GM04503 (cell line): ENCODE measurements at regions not wholly inside any gene's neighbourhood (a gene's known extent, or its start where the extent isn't known, plus 50 kb on each side); places are given as distances from the start of the nearest gene placed in this dataset.

Experiments
- DNase-seq: peaks from one replicate; pipeline ENCODE4 v3.0.0-alpha.2; 2012; ENCODE audit warnings: low read depth

DNA sequence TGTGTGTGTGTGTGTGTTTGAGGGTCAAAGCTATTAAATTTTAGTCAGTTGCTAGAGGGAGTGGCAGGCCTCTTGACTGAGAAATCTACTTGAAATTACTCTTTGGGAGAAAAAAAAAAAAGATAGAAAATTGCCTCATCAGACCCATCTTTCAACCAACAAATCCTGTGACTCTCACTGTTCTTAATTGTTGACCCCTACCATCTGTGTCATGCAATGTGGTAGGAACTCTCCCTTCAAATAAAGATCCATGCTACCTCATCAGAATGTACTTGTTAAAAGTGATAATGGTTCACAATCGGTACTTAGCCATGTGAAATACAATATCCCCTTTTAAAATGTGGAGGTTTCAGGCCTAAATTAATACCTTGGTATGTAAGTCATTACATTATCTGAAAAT lies 670.8 kb upstream of the FANCL start:
- DNase-seq: no peak

DNA sequence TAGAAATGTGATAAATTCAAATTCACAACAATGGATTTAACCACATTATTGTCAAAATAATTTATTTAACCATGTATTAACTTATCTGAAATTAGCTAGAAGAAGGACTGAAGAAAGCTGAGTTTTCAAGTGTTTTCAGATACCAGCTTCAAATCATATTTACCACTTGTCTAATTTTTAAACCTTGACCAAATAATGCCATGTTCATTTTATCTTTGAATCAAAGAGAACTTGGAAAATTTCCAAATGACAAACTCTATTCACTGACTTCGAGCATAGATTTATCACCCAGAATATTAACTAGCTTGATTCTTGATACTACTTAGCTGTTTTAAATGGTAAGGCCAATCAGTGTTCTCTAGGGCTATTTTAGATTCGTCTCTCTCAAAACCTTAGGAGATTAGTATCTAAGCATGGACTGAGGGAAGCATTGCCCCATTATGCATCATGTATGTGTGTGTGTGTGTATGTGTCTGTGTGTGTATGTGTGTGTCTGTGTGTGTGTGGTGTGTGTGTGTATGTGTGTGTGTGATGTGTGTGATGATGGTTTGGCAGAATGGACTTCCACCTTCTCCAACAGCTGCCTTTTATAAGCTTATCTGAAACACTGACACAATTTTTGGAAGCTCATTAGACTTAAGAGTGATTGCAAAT lies 667.5 kb upstream of the FANCL start:
- no peak for DNase-seq

DNA sequence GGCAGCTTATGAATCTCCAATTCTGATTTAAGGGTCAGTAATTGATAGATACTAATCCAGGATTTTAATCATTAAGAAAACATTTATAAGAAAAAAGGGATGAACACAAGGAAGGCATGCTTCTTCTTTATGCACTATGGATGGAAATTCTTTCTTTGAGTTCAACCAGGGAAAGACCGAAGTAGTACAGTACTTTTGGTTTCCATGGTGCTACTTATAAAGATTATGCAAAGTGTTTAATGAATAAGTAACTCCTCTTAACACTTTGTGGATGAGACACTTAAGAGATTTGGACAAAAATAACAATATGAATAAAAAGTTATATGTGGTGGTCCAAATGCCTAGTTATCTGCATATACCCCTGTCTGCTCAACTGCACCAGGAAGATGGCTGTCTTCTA lies 666.5 kb upstream of the FANCL start:
- DNase-seq: no peak

DNA sequence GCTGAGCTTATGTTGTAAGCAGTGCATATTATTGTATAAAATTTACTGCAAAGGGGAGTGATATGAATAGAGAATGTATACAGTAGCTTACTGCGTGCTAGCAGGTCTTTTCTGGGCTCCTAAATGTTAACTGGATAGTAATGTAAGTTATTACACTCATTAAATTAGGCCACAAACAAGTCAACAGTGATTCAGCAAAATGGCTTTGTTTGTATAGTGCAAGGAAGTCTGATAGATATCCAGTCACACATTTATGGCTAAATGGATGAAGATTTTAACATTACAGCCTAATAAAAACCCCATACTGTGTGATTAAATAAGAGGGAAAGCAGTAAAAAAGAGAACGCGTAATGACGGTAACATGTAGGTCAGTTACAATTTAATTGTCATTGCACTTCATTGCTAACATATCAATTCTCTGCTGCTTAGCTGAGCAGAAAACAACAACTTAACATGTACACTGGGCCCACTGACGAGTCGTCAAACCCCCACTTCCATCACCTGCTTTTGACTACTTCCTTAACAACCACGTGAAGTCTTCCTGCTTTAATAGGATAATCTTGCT lies 665.0 kb upstream of the FANCL start:
- no peak for DNase-seq

DNA sequence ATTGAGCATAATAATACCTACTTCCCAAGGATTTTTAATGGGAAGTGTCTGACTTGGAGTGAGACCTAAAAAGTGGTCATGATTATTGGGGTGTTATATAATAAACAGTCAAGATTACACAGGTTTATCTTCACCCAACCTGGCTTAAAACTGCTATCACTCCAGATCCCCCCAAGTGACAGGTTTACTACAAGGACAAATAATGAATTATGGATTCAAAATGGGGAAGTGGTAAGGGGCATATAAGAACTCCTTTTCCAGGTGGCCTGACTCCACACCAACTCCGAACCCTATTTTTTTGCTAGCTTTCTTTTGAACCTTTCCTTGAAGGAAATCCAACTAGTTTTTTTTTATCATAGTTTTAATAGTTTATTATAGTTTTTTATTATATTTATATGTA lies 663.0 kb upstream of the FANCL start:
- DNase-seq: no peak

DNA sequence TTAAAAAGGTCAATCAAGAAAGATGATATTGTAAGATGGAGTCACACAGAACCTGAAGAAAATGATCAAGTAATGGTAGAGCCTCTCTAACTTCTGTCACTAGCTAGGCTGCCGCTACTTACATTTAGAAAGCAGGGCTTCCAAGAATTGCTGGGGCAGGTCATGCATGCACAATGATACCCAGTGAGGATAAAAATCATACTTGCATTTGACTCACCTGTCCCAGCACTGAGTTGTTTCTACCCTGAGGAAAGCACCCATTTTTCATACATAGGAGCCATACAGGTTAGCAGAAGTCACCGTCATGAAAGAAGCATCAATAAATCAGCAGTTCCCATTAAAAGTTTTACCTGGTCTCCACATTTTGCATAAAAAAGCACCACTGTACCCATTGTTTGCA lies 662.3 kb upstream of the FANCL start:
- no peak for DNase-seq

DNA sequence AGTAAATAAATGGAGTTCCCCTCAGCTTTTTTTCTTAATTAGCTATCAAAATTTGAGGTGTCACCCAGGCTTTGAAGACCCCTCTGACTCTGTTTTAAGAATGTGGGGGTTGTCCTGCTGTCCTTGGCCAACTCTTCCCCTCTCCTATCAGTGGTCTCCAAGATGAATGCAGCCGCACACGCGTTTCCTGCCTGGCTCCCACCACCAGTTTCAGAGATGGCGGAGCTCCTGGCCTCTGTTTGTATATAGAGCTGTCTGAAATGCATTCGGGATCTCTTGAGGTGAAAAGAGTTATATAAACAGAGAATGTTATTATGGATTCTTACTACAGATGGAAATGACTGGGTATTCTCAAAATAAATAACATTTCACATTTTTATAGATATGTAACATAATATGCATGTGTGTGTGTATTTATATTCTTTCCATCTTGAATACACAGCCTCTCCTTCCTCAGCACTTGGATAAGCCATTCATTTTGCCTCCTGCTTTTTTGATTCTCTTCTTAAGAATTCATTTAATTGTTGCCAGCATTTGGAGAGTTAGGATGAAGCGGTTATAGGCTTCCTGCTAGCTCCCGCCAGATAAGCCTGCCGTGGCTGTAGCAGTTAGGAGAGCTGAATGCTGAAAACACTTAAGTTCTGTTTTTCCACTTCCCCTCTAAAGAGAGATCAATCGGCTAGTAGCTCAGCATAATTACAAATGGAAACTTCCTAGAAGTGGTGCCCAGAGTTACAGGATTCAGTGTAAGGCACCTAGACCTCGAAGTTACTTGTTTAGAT lies 659.3 kb upstream of the FANCL start:
- DNase-seq: no peak

DNA sequence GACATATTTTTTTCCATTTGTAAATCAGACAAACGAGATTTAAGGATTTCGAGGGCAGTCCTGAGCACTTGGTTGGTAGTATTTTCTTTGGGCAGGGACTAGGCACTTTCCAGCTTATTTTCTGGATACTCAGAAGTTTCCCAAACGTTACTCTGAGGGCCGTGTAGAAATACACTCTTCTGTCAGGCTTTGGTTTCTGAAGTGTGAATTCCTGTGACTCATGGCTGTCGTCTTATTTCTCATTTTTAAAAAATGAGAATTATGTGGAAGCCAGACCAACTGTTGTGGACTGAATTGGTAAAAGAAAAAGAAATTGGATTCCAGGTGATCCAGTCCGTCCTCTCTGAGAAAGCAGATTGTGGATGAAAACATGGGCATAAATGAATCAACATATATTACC lies 658.6 kb upstream of the FANCL start:
- DNase-seq: no peak

DNA sequence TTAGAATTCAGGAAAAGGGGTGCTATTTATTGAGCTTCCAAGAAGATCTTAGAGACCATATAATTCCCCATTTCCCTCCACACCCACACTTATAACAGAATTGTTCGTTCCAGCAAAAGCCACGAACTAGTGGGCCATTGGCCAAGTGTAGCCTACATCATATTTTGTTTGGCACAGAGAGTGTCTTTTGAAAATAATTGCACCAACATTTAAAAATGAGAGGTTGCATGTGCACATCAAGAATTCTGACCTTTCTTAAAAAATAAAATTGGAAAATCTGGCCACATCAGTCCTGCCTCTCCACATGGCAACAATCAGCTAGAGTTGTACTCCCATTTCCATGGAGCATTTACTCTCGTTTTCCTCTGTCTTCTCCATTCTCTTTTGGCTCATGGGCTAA lies 655.5 kb upstream of the FANCL start:
- DNase-seq: no peak

DNA sequence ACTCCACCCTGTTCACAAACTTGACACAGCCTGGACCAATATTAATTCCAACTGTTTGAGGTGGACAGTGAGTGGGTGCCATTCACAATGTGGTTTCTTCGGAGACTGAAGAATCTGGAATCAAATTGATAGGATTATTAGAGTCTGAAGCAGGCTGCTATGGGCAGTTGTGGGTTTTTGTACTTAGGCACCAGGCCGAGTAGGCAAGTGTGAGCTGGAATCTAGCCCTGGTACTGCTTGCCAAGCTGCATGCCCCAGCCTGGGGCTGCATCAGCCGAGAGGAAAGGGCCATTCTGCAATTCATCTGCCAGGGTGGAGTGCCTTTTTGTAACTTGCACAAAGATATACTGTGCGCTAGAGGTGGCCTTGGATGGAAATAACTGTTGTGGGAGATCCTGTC lies 654.7 kb upstream of the FANCL start:
- no peak for DNase-seq

DNA sequence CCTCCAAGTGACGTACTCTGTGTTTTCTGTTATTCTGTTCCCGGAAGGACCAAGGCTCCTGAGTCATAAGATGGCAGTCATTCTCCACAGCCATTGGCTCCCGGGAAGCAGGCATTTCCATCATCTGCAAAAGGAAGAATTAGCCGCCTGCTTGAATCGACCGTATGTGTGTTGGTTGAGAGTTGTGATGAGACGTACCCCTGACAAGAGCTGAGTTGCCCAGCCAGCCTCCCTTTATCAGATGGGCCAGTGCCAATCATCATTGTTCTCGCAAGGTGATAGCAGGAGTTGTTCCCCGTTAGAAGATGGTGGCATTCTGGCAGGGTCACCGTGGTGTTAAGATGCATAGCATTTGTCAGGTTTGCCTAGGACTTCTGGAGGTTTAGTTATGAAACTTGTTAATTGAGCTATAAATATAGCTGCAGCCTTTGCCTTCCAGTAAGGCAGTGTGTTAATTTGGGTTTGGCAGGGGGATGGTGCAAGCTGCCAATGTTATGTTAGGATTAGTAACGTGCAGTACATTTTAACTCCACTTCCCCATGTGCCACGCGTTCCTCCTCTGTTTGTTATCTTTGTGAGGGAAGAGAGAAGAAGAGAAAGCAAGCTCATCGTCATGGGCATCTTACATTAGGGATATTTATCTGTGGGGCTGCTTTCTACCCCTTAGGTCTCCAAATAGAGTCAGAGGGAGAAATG lies 652.7 kb upstream of the FANCL start:
- DNase-seq: no peak

DNA sequence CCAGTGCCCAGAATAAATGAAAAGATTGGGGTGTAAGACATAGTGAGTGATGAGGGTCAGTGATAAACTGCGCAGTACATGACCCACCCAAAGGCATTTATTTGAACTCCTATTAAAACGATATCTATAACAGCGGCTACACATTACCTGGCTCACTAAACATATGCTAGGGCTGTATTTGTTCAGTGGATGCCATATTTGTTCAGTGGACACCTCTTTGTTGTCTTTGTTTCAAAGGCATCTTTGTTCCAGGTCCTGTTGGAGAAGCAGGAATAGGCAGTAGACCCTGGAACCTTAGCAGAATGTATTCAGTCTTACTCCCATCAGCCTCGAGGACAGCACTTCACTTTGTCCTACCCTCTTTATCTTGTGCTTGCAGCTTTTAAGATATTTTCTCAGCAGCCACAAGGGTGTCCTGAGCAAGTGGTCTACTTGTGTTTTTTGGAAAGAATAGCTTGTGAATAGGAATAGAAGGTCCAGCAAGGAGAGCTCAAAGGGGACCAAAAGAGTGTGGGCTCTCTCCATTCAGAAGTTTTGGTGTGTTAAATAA lies 650.8 kb upstream of the FANCL start:
- DNase-seq: no peak

DNA sequence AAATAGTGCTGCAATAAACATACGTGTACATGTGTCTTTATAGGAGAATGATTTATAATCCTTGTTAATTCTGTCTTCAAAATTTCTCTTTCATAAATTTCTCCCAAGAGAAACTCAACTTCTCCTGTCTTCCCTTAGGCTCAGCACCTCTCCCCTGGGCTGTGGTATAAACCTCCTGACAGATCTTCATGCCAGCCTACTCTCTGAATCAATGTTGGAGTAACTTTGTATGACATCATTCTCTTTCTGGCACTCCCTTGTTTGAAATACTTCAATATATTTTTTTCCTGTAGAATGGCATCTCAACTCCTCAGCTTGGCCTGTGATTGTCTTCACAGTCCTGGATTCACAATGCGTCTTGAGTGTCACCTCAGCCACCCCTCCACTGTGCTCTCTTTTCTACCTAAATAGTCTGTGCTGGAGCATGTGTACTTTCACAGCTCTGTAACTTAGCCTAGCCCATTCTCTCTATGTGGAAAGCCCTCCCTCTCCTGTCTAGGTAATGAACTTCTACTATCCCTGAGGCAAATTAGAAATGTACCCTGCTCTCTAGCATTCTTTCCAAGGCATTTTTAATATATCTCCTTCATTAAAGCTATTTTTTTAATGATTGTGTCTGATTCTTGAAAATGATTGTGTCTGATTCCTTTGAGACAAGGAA lies 649.9 kb upstream of the FANCL start:
- no peak for DNase-seq

DNA sequence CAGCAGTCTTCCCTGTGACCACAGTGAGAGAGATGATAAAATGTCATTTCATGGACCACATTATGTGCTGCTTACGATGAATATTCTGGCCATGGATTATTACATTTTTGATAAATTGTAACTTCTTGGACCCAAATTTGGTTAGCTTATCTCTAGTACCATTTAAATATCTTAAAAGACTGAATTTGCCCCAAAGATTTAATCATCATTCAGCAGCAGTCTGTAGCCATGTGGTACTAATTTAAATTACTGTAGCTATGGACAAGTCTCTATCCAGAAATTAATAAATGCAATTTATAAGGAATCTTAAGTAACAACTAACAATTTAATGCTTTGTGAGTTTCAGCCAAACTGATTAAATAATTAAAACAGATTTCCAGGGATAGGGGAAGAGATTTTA lies 644.9 kb upstream of the FANCL start:
- no peak for DNase-seq

DNA sequence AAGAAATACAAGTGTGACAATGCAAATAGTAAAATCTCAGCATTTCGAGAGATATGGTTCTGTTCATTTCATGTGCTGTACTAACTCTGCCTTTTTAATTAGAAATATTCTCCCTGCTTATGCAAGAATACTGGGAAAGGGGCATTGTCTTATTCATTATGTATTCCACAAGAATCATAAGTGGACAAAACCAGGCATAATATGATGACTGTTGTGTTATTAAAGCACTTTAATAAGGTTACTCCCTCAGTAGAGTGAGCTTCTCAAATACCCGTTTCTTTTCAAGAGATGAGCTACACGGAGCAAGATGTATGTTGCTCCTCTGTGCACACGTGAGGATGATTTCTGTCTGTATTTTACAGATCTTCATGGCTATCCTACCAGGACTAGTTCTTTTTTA lies 638.7 kb upstream of the FANCL start:
- DNase-seq: no peak

DNA sequence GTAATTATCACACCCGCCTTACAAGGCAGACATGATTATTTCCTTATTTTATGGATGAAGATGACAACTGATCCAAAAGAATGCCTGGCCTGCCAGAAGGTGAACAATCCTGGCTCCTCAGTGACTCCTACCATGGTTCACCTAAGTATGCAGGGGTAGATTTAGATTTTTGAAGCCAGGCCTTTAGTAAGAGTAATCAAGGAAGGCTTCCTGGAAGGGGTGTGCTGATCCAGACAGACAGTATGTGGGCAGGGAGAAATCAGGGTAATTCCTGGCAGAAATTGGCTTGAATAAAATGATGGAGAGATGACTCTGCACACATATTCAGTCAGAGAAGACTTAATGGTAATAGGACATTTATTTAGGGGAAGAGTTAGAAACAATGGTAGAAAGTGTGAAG lies 637.7 kb upstream of the FANCL start:
- DNase-seq: no peak

DNA sequence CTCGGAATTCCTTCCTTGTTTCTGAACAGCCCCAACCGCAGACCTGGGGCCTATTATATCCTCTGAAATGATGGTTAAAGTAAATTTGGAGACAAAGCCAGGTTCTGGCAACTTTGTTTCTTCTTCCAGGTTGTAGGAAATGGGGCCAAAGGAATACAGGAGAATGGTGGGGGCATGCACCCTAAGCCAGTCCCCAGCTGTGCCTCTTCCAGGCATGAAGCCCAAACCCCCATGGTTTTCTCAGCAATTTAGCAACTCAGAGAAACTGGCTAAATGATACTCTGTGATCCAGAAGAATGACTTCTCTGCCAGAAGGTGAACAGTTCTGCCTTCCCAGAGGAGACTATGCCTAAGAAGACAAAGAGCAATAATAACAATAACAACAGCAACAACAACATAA lies 635.0 kb upstream of the FANCL start:
- no peak for DNase-seq

DNA sequence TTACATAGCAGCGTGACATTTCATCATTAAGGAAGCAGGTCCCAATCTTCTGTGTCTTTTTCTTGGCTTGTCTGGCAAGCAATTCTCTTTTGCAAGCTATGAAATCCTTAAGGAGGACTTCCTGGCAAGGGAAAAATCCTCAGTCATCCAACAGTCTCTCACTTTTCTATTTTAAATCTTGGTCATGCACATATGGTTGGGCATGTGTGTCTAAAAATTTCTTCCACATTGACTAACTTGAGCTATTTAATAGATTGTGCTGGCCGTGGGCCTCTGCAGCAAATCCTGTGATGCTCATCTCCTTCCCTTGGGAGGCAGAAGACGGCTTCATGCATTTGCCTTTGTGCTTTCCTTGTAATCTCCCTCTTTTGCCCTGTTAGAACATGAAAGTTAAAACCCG lies 634.3 kb upstream of the FANCL start:
- DNase-seq: no peak

DNA sequence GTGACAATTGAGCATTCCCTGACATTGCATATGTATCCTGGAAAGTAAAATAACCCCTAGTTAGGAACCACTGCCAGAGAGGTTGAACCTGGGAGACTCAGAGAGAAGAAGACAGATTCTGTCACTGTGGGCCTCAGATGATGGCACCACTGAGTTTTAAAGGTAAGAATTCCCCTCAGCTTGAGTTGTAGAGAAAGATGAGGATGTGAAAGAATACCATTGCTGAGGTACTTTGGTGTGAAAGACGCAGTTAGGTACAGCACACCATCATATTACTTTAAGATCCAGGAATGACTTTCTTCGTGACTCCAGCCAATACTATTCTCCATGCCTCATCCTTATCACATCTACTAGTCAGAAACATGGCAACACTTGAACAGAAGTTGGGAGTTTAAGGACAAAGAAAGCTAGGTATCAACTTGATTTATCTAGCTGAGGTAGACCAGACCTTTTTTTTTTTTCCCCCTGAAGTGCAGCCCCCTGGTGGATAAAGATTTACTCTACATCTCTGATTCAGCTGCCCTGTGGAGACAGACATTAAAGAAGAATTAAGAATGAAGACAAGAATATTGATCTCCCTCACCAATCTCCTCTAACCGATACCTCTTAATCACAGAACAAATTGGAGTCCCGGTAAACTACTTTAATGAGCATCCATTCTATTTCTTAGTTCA lies 630.5 kb upstream of the FANCL start:
- DNase-seq: no peak

DNA sequence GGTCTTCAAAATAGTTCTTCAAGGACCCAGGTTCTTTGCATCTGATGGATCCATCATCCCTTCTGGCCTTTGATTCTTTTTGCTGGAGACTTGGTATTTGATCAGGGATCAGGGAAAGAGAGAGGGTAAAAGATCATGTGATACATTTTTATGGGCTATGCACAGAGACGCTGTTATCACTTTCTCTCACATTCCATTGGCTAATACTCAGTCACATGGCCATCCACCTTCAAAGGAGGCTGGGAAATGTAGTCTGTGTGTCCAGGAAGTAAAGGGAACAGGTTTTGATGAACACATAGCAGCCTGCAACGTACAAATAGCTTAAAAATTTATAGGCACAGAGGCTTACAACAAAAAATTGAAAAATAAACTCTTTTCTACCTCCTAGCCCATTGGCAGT lies 629.6 kb upstream of the FANCL start:
- no peak for DNase-seq

DNA sequence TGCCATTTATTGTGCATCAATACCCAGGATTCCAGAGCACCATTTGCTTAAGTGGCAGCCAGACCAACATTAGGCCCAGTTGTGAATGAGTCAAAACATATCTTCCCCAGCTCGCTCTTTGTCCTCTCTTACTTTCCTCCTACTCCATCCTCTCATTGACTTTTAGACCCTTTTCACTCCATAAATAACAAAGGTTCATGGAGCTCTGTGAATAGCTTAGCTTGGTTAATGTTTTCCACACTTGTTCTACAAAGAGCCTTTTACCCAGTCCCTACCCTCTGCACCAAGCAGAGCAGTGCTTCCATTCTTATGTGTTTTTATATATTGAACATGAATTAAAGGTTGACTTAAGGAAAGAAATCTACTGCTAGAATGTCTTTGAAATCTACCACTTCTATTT lies 625.8 kb upstream of the FANCL start:
- no peak for DNase-seq

DNA sequence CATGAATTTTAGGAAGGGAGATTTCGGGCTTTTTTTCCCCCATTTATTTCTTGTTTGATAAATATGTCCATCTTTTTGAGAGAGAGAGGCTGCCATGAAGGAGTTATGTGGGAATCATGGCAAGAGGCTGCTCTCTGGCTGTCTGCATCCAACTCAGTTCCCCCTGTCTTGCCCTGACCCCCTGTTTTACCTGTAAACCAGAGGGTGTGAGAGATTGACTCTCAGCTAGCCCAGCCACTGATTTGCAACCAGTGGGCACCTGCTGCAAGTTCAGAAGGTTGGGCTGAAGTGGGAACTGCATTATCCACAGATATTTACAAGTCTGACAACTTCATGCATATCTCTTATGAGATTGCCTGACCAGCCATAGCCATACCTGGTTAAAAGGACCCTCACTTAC lies 625.4 kb upstream of the FANCL start:
- DNase-seq: no peak
